ENCODE measurements at regions not wholly inside any gene's neighbourhood (a gene's known extent, or its start where the extent isn't known, plus 50 kb on each side); places are given as distances from the start of the nearest gene placed in this dataset.

GRCh38 chr3:36318621-36319200 lies 61.6 kb upstream of the STAC start:
- no peak overlapping the region for H3K27ac ChIP-seq (ENCODE audit: low read depth, low read length, poor library complexity, severe bottlenecking)
- intact Hi-C loops (cut with micrococcal nuclease; ENCODE audit: unreplicated experiment) = no loop called here
- POLR2A ChIA-PET (ENCODE audit: low non-redundant PET) = interaction anchor here (0.7 kb wide), 1 partner anchor 669 kb away, joined by 3 read pairs; no protein-coding TSS in a partner anchor
- CTCF ChIA-PET = no interaction called here
- H3K36me3 ChIP-seq (ENCODE audit: insufficient read depth, low read length, poor library complexity, severe bottlenecking) = no peaks in the 10 kb centered on the region
- H3K4me3 ChIP-seq (ENCODE audit: low read depth, low read length, poor library complexity, severe bottlenecking) = no peak overlapping the region
- no peaks in the 10 kb centered on the region for H3K4me1 ChIP-seq (ENCODE audit: insufficient read depth, low read length, poor library complexity, severe bottlenecking)
- DNase-seq (ENCODE audit: low spot score) = no peak
- H3K27me3 ChIP-seq (replicated peaks; ENCODE audit: insufficient read depth, low read depth, low read length, poor library complexity) = no peaks in the 10 kb centered on the region
- TF ChIP-seq CTCF (conservative IDR thresholded peaks at IDR 0.05; ENCODE audit: low read depth, low read length) = no peak
- TF ChIP-seq EZH2 (IDR thresholded peaks at IDR 0.05; ENCODE audit: borderline replicate concordance, low read depth, low read length, poor library complexity, severe bottlenecking) = no peak
- no peaks in the 10 kb centered on the region for H3K9me3 ChIP-seq (ENCODE audit: low read depth, low read length, poor library complexity, severe bottlenecking)
- no TSS peak for BruUV-seq (replicated peaks)

GRCh38 chr3:36319680-36320079 lies 60.6 kb upstream of the STAC start:
- BruUV-seq (replicated peaks) = no TSS peak
- Histone ChIP-seq H3K27me3 (replicated peaks; ENCODE audit: insufficient read depth, low read depth, low read length, poor library complexity) (no peaks in the 10 kb centered on the region), H3K36me3 (ENCODE audit: insufficient read depth, low read length, poor library complexity, severe bottlenecking) (no peaks in the 10 kb centered on the region), H3K4me3 (ENCODE audit: low read depth, low read length, poor library complexity, severe bottlenecking) (no peak overlapping the region), H3K9me3 (ENCODE audit: low read depth, low read length, poor library complexity, severe bottlenecking) (no peaks in the 10 kb centered on the region), H3K4me1 (ENCODE audit: insufficient read depth, low read length, poor library complexity, severe bottlenecking) (no peaks in the 10 kb centered on the region), H3K27ac (ENCODE audit: low read depth, low read length, poor library complexity, severe bottlenecking) (no peak overlapping the region)
- intact Hi-C loops (cut with micrococcal nuclease; ENCODE audit: unreplicated experiment) = no loop called here
- TF ChIP-seq EZH2 (IDR thresholded peaks at IDR 0.05; ENCODE audit: borderline replicate concordance, low read depth, low read length, poor library complexity, severe bottlenecking) = no peak
- no peak for TF ChIP-seq CTCF (conservative IDR thresholded peaks at IDR 0.05; ENCODE audit: low read depth, low read length)
- CTCF ChIA-PET = no interaction called here
- no peak for DNase-seq (ENCODE audit: low spot score)
- POLR2A ChIA-PET (ENCODE audit: low non-redundant PET) = no interaction called here
